Gastrocnemius medialis (tissue), 4 donors: ENCODE measurements at regions not wholly inside any gene's neighbourhood (a gene's known extent, or its start where the extent isn't known, plus 50 kb on each side); places are given as distances from the start of the nearest gene placed in this dataset.

Source experiments
- CTCF ChIP-seq, 5 experiments: fragments of 450-650 bp in 3 of 5; fragments of 200-600 bp in 2 of 5; sonication (generic) in 2 of 5; IDR thresholded peaks in 4 of 5; conservative IDR thresholded peaks in 1 of 5; 1 replicate in 4 of 5; 2 replicates in 1 of 5; pipeline ENCODE4 v1.5.1; 2016 to 2019; ENCODE audit warnings: antibody characterized with exemption in 5 of 5, mild to moderate bottlenecking in 3 of 5, moderate library complexity in 3 of 5
- POLR2A ChIP-seq, 2 donors: fragments of 450-650 bp; IDR thresholded peaks; one replicate each; pipeline ENCODE4 v1.6.1; 2017; ENCODE audit warnings: antibody characterized with exemption in 2 of 2, mild to moderate bottlenecking in 2 of 2, moderate library complexity in 2 of 2

- TF ChIP-seq CTCF (IDR thresholded peaks at IDR 0.05 in 4 of 5, conservative IDR thresholded peaks at IDR 0.05 in 1 of 5) (no peak), POLR2A (IDR thresholded peaks at IDR 0.05) (no peak)
These were observed 324.3 kb downstream of the ZNF716 start for GRCh38 chr7:57774300-57774699.
